Karpas-422 (cell line): ENCODE measurements at regions not wholly inside any gene's neighbourhood (a gene's known extent, or its start where the extent isn't known, plus 50 kb on each side); places are given as distances from the start of the nearest gene placed in this dataset.

Experiments used
- DNase-seq: peaks from one replicate; pipeline ENCODE4 v3.0.0-alpha.2; 2015
- H2AFZ ChIP-seq: fragments of 200-600 bp; sonication (generic); 2 replicates; pipeline ENCODE4 v1.6.1; 2014; ENCODE audit warnings: antibody characterized with exemption, low read length, mixed read lengths
- H3K27ac ChIP-seq: fragments of 200-600 bp; sonication (generic); 2 replicates; pipeline ENCODE4 v1.5.1; 2014; ENCODE audit warnings: mild to moderate bottlenecking, low read length, moderate library complexity
- H3K27me3 ChIP-seq: fragments of 200-600 bp; sonication (generic); 2 replicates; pipeline ENCODE4 v1.6.1; 2014; ENCODE audit warnings: low read length, mixed read lengths
- H3K36me3 ChIP-seq: fragments of 200-600 bp; sonication (generic); 2 replicates; pipeline ENCODE4 v1.6.1; 2014; ENCODE audit warnings: low read length, mixed read lengths; ENCODE audit not compliant: insufficient read depth
- H3K4me1 ChIP-seq: fragments of 200-600 bp; sonication (generic); 2 replicates; pipeline ENCODE4 v1.6.1; 2014; ENCODE audit warnings: mild to moderate bottlenecking, low read length, mixed read lengths
- H3K4me2 ChIP-seq: fragments of 200-600 bp; sonication (generic); 2 replicates; pipeline ENCODE4 v1.6.1; 2014; ENCODE audit warnings: low read length, low read depth, mild to moderate bottlenecking; ENCODE audit not compliant: poor library complexity, severe bottlenecking
- H3K4me3 ChIP-seq: fragments of 200-600 bp; sonication (generic); 2 replicates; pipeline ENCODE4 v1.5.1; 2014; ENCODE audit warnings: mild to moderate bottlenecking, antibody characterized with exemption, low read length, mixed read lengths
- H3K79me2 ChIP-seq: fragments of 200-600 bp; sonication (generic); 2 replicates; pipeline ENCODE4 v1.6.1; 2014; ENCODE audit warnings: mild to moderate bottlenecking, low read length, mixed read lengths
- H3K9ac ChIP-seq: fragments of 200-600 bp; sonication (generic); 2 replicates; pipeline ENCODE4 v1.6.0; 2014; ENCODE audit warnings: low read length
- H3K9me2 ChIP-seq: fragments of 200-600 bp; sonication (generic), shearing (Covaris generic); replicated peaks from 2 replicates; pipeline ENCODE4 v1.6.0; 2014; ENCODE audit warnings: mild to moderate bottlenecking, low read length, moderate library complexity; ENCODE audit not compliant: insufficient read depth
- H3K9me3 ChIP-seq: fragments of 300-700, 200-600 bp; sonication (generic); 2 replicates; pipeline ENCODE4 v1.6.1; 2014; ENCODE audit warnings: low read length, mixed read lengths
- H4K20me1 ChIP-seq: fragments of 200-600 bp; sonication (generic); 2 replicates; pipeline ENCODE4 v1.6.1; 2014; ENCODE audit warnings: mild to moderate bottlenecking, antibody characterized with exemption, low read length, low read depth; ENCODE audit not compliant: insufficient read depth

GRCh38 chr13:79227418-79227817 is 178.6 kb downstream of the RBM26 start:
- Histone ChIP-seq H3K79me2 (no peaks in the 10 kb centered on the region), H4K20me1 (no peaks in the 10 kb centered on the region), H3K9me3 (no peaks in the 10 kb centered on the region), H3K9ac (no peak overlapping the region), H3K27ac (no peak overlapping the region), H3K4me3 (no peak overlapping the region), H3K4me1 (no peaks in the 10 kb centered on the region), H3K27me3 (no peaks in the 10 kb centered on the region), H3K4me2 (no peak overlapping the region), H3K36me3 (no peaks in the 10 kb centered on the region), H3K9me2 (no peaks in the 10 kb centered on the region), H2AFZ (no peak overlapping the region)
- DNase-seq, result no peak

GRCh38 chr13:79226938-79227337 is 179.1 kb downstream of the RBM26 start:
- Histone ChIP-seq H3K79me2 (no peaks in the 10 kb centered on the region), H3K27me3 (no peaks in the 10 kb centered on the region), H3K36me3 (no peaks in the 10 kb centered on the region)

GRCh38 chr13:79226250-79226649 is 179.8 kb downstream of the RBM26 start:
- Histone ChIP-seq H3K4me2 (no peak overlapping the region), H3K9me2 (no peaks in the 10 kb centered on the region), H3K4me1 (no peaks in the 10 kb centered on the region), H3K9ac (no peak overlapping the region), H3K36me3 (no peaks in the 10 kb centered on the region), H2AFZ (no peak overlapping the region), H3K79me2 (no peaks in the 10 kb centered on the region), H3K27me3 (no peaks in the 10 kb centered on the region), H3K9me3 (no peaks in the 10 kb centered on the region), H3K27ac (no peak overlapping the region), H3K4me3 (no peak overlapping the region), H4K20me1 (no peaks in the 10 kb centered on the region)
- no peak for DNase-seq

More at GRCh38 chr13:79226938-79227337, 179.1 kb downstream of the RBM26 start:
- DNase-seq, result no peak
- no peak overlapping the region for H3K27ac ChIP-seq
- H3K9me2 ChIP-seq, result no peaks in the 10 kb centered on the region
- H3K4me1 ChIP-seq, result no peaks in the 10 kb centered on the region
- no peaks in the 10 kb centered on the region for H3K9me3 ChIP-seq
- no peak overlapping the region for H3K4me3 ChIP-seq
- no peaks in the 10 kb centered on the region for H4K20me1 ChIP-seq
- H2AFZ ChIP-seq, result no peak overlapping the region
- no peak overlapping the region for H3K9ac ChIP-seq
- H3K4me2 ChIP-seq, result no peak overlapping the region

- Histone ChIP-seq H3K9me3 (no peaks in the 10 kb centered on the region), H3K4me1 (no peaks in the 10 kb centered on the region), H2AFZ (no peak overlapping the region), H3K79me2 (no peaks in the 10 kb centered on the region), H4K20me1 (no peaks in the 10 kb centered on the region), H3K4me3 (no peak overlapping the region), H3K27me3 (no peaks in the 10 kb centered on the region), H3K36me3 (no peaks in the 10 kb centered on the region), H3K4me2 (no peak overlapping the region), H3K9me2 (no peaks in the 10 kb centered on the region), H3K27ac (no peak overlapping the region), H3K9ac (no peak overlapping the region)
- DNase-seq, result no peak
These were observed 180.4 kb downstream of the RBM26 start for GRCh38 chr13:79225487-79226232.

GRCh38 chr13:79222427-79223205 is 183.4 kb downstream of the RBM26 start:
- Histone ChIP-seq H3K27ac (no peak overlapping the region), H3K4me2 (no peak overlapping the region), H3K9me2 (no peaks in the 10 kb centered on the region), H3K9ac (no peak overlapping the region), H3K4me1 (no peaks in the 10 kb centered on the region), H3K9me3 (no peaks in the 10 kb centered on the region), H3K4me3 (no peak overlapping the region), H3K36me3 (no peaks in the 10 kb centered on the region), H3K27me3 (no peaks in the 10 kb centered on the region), H3K79me2 (no peaks in the 10 kb centered on the region), H4K20me1 (no peaks in the 10 kb centered on the region), H2AFZ (no peak overlapping the region)
- DNase-seq, result no peak

GRCh38 chr13:79212064-79212619 is 193.9 kb downstream of the RBM26 start:
- H3K4me2 ChIP-seq, result no peak overlapping the region
- no peaks in the 10 kb centered on the region for H4K20me1 ChIP-seq
- H3K27ac ChIP-seq, result no peak overlapping the region
- DNase-seq, result no peak
- no peak overlapping the region for H2AFZ ChIP-seq
- H3K79me2 ChIP-seq, result no peaks in the 10 kb centered on the region
- H3K9me2 ChIP-seq, result no peaks in the 10 kb centered on the region
- no peaks in the 10 kb centered on the region for H3K36me3 ChIP-seq
- no peak overlapping the region for H3K9ac ChIP-seq
- H3K9me3 ChIP-seq, result no peaks in the 10 kb centered on the region
- H3K27me3 ChIP-seq, result no peaks in the 10 kb centered on the region
- H3K4me3 ChIP-seq, result no peak overlapping the region
- H3K4me1 ChIP-seq, result no peaks in the 10 kb centered on the region

GRCh38 chr13:79211377-79211776 is 194.7 kb downstream of the RBM26 start:
- no peak overlapping the region for H3K4me3 ChIP-seq
- no peaks in the 10 kb centered on the region for H4K20me1 ChIP-seq
- no peak overlapping the region for H3K4me2 ChIP-seq
- H3K9me2 ChIP-seq, result no peaks in the 10 kb centered on the region
- H3K36me3 ChIP-seq, result no peaks in the 10 kb centered on the region
- H3K9ac ChIP-seq, result no peak overlapping the region
- no peak overlapping the region for H3K27ac ChIP-seq
- H3K27me3 ChIP-seq, result no peaks in the 10 kb centered on the region
- no peak for DNase-seq
- H3K79me2 ChIP-seq, result no peaks in the 10 kb centered on the region
- H3K4me1 ChIP-seq, result no peaks in the 10 kb centered on the region
- H3K9me3 ChIP-seq, result no peaks in the 10 kb centered on the region
- no peak overlapping the region for H2AFZ ChIP-seq

GRCh38 chr13:79197933-79198332 is 208.1 kb downstream of the RBM26 start:
- Histone ChIP-seq H4K20me1 (no peaks in the 10 kb centered on the region), H3K4me1 (peaks cover 33% of the 10 kb centered on the region), H3K27me3 (no peaks in the 10 kb centered on the region), H3K79me2 (no peaks in the 10 kb centered on the region), H2AFZ (no peak overlapping the region), H3K36me3 (no peaks in the 10 kb centered on the region), H3K9me2 (no peaks in the 10 kb centered on the region), H3K27ac (no peak overlapping the region), H3K9me3 (no peaks in the 10 kb centered on the region), H3K4me3 (no peak overlapping the region), H3K9ac (no peak overlapping the region), H3K4me2 (no peak overlapping the region)
- DNase-seq, result no peak
